ENCODE measurements at regions not wholly inside any gene's neighbourhood (a gene's known extent, or its start where the extent isn't known, plus 50 kb on each side); places are given as distances from the start of the nearest gene placed in this dataset.

DNA sequence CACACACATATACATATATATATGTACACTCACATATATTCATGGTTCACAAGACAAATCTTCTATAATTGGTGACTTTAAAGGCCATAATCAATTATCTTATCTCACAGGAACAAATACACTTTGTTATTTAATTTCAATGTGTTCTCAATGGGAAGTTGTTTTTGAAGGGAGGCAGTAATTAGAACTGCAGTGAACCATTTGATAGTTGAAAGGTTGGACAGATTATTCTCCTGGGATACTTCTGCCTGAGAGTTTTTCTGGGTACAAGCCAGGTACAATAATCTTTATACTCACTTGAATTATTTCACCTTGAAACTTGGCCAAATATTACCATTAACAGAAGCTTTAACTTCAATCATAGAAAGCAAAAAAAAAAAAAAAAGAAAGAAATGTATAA lies 546.6 kb upstream of the LRRTM4 start:
- TF ChIP-seq, protein P1, sequence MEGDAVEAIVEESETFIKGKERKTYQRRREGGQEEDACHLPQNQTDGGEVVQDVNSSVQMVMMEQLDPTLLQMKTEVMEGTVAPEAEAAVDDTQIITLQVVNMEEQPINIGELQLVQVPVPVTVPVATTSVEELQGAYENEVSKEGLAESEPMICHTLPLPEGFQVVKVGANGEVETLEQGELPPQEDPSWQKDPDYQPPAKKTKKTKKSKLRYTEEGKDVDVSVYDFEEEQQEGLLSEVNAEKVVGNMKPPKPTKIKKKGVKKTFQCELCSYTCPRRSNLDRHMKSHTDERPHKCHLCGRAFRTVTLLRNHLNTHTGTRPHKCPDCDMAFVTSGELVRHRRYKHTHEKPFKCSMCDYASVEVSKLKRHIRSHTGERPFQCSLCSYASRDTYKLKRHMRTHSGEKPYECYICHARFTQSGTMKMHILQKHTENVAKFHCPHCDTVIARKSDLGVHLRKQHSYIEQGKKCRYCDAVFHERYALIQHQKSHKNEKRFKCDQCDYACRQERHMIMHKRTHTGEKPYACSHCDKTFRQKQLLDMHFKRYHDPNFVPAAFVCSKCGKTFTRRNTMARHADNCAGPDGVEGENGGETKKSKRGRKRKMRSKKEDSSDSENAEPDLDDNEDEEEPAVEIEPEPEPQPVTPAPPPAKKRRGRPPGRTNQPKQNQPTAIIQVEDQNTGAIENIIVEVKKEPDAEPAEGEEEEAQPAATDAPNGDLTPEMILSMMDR (IDR thresholded peaks at IDR 0.05; ENCODE audit: low read length) = no peak
- no peak for TF ChIP-seq EZH2 (IDR thresholded peaks at IDR 0.05; ENCODE audit: borderline replicate concordance, low read length)
- Histone ChIP-seq H3K4me2 (ENCODE audit: low read length) (no peak overlapping the region), H3K4me3 (ENCODE audit: low read depth, low read length, poor library complexity, severe bottlenecking) (no peak overlapping the region), H3K4me1 (ENCODE audit: insufficient read depth, low read length, severe bottlenecking) (no peaks in the 10 kb centered on the region), H2AFZ (ENCODE audit: low read length) (no peak overlapping the region), H3K9me3 (ENCODE audit: low read length) (no peaks in the 10 kb centered on the region), H4K20me1 (ENCODE audit: insufficient read depth, low read length) (no peaks in the 10 kb centered on the region), H3K27me3 (ENCODE audit: insufficient read depth, low read length) (no peaks in the 10 kb centered on the region), H3K27ac (ENCODE audit: low read depth, low read length, poor library complexity, severe bottlenecking) (no peak overlapping the region), H3K36me3 (ENCODE audit: insufficient read depth, low read length) (no peaks in the 10 kb centered on the region), H3K79me2 (ENCODE audit: insufficient read depth, low read length) (no peaks in the 10 kb centered on the region), H3F3A (ENCODE audit: insufficient read depth, low read length) (no peaks in the 10 kb centered on the region), H3K9ac (ENCODE audit: low read length) (no peak overlapping the region), H3K9me2 (ENCODE audit: low read depth, low read length) (no peaks in the 10 kb centered on the region)

DNA sequence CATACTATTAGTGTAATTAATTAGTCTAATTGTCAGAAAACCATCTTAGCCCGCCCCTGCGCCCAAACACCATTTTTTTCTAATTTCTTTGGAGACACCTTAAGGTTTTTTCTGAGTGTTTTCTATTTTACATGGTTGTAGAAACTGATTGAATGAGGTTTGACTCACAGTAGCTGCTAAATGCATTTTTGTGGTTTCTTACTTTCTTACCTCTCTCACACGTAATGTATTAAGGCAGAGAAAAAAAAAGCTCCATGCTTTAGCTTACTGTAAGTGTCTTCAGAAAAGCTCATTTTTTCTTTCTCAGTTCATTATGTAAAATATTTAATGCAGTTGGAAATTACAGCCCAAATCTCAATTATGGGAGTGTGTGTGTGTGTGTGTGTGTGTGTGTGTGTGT lies 548.5 kb upstream of the LRRTM4 start:
- Histone ChIP-seq H3K4me1 (ENCODE audit: insufficient read depth, low read length, severe bottlenecking) (no peaks in the 10 kb centered on the region), H3K9me2 (ENCODE audit: low read depth, low read length) (no peaks in the 10 kb centered on the region), H3K4me2 (ENCODE audit: low read length) (no peak overlapping the region), H3K27me3 (ENCODE audit: insufficient read depth, low read length) (no peaks in the 10 kb centered on the region), H3K9ac (ENCODE audit: low read length) (no peak overlapping the region), H3K27ac (ENCODE audit: low read depth, low read length, poor library complexity, severe bottlenecking) (no peak overlapping the region), H2AFZ (ENCODE audit: low read length) (no peak overlapping the region), H3F3A (ENCODE audit: insufficient read depth, low read length) (no peaks in the 10 kb centered on the region), H4K20me1 (ENCODE audit: insufficient read depth, low read length) (no peaks in the 10 kb centered on the region), H3K79me2 (ENCODE audit: insufficient read depth, low read length) (no peaks in the 10 kb centered on the region), H3K36me3 (ENCODE audit: insufficient read depth, low read length) (no peaks in the 10 kb centered on the region), H3K4me3 (ENCODE audit: low read depth, low read length, poor library complexity, severe bottlenecking) (no peak overlapping the region), H3K9me3 (ENCODE audit: low read length) (no peaks in the 10 kb centered on the region)
- no peak for TF ChIP-seq EZH2 (IDR thresholded peaks at IDR 0.05; ENCODE audit: borderline replicate concordance, low read length)
- TF ChIP-seq, protein P1 (IDR thresholded peaks at IDR 0.05; ENCODE audit: low read length) = no peak

DNA sequence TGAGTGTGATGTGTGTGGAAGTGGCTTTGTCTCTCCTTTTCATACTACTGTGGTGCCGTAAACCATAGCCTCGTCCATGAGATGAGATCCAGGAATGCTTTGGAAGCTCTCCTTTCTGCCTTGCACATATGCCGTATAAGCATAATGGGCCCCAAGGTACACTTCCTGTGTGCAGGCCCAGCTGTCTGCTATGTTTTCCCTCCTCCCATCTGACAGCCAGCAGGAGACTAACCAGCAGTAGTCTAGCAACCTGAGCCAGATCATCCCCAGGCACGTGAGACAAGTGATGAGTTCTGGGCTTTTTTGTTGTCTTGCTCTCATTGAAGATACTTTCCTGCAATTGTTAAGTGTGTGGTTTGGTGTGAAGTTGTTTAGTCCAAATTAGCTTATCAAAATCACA lies 555.5 kb upstream of the LRRTM4 start:
- Histone ChIP-seq H2AFZ (ENCODE audit: low read length) (no peak overlapping the region), H3K27me3 (ENCODE audit: insufficient read depth, low read length) (no peaks in the 10 kb centered on the region), H3K9me2 (ENCODE audit: low read depth, low read length) (no peaks in the 10 kb centered on the region), H4K20me1 (ENCODE audit: insufficient read depth, low read length) (no peaks in the 10 kb centered on the region), H3K4me2 (ENCODE audit: low read length) (no peak overlapping the region), H3K4me1 (ENCODE audit: insufficient read depth, low read length, severe bottlenecking) (no peaks in the 10 kb centered on the region), H3K4me3 (ENCODE audit: low read depth, low read length, poor library complexity, severe bottlenecking) (no peak overlapping the region), H3K9me3 (ENCODE audit: low read length) (no peaks in the 10 kb centered on the region), H3K9ac (ENCODE audit: low read length) (no peak overlapping the region), H3K36me3 (ENCODE audit: insufficient read depth, low read length) (no peaks in the 10 kb centered on the region), H3F3A (ENCODE audit: insufficient read depth, low read length) (no peaks in the 10 kb centered on the region), H3K79me2 (ENCODE audit: insufficient read depth, low read length) (no peaks in the 10 kb centered on the region), H3K27ac (ENCODE audit: low read depth, low read length, poor library complexity, severe bottlenecking) (no peak overlapping the region)
- no peak for TF ChIP-seq EZH2 (IDR thresholded peaks at IDR 0.05; ENCODE audit: borderline replicate concordance, low read length)
- TF ChIP-seq, protein P1 (IDR thresholded peaks at IDR 0.05; ENCODE audit: low read length) = no peak

All from OCI-LY1 (cell line).